Sigmoid colon (tissue), 6 donors: ENCODE measurements at regions not wholly inside any gene's neighbourhood (a gene's known extent, or its start where the extent isn't known, plus 50 kb on each side); places are given as distances from the start of the nearest gene placed in this dataset.

Experiments used
- DNase-seq: peaks from one replicate; pipeline ENCODE4 v3.0.0-alpha.2; 2019
- H3K27ac ChIP-seq, 4 donors: fragments of 200-600 bp; sonication (generic); one replicate each; pipeline ENCODE4 v1.5.1; 2016 to 2019; ENCODE audit warnings: mild to moderate bottlenecking in 1 of 4
- H3K27me3 ChIP-seq, 3 donors: fragments of 200-600 bp; sonication (generic); one replicate each; pipeline ENCODE4 v1.5.1; 2019; ENCODE audit warnings: mild to moderate bottlenecking in 1 of 3
- H3K36me3 ChIP-seq, 4 donors: fragments of 200-600 bp; sonication (generic); one replicate each; pipeline ENCODE4 v1.5.1; 2016 to 2019
- H3K4me1 ChIP-seq, 4 donors: fragments of 200-600 bp; sonication (generic); one replicate each; pipeline ENCODE4 v1.5.1; 2017 to 2019
- H3K4me3 ChIP-seq, 4 donors: fragments of 200-600 bp; sonication (generic); one replicate each; pipeline ENCODE4 v1.5.1; 2017 to 2019; ENCODE audit warnings: mild to moderate bottlenecking in 2 of 4, moderate library complexity in 1 of 4
- H3K9me3 ChIP-seq, 4 donors: fragments of 200-600 bp in 3 of 4; sonication (generic) in 3 of 4; one replicate each; pipeline versions ENCODE4 v1.5.1 to v1.6.1; 2013 to 2019
- EP300 ChIP-seq, 4 donors: sonication (generic); formaldehyde crosslinking; IDR thresholded peaks; one replicate each; pipeline ENCODE4 v1.6.1; 2017; ENCODE audit warnings: antibody characterized with exemption in 4 of 4
- POLR2A ChIP-seq, 2 donors: fragments of 450-650 bp; IDR thresholded peaks; one replicate each; pipeline ENCODE4 v1.6.1; 2016; ENCODE audit warnings: antibody characterized with exemption in 2 of 2, mild to moderate bottlenecking in 2 of 2, moderate library complexity in 2 of 2
- POLR2AphosphoS5 ChIP-seq, 4 donors: sonication (generic); formaldehyde crosslinking; IDR thresholded peaks; one replicate each; pipeline ENCODE4 v1.6.1; 2017; ENCODE audit warnings: antibody characterized with exemption in 4 of 4
- WGBS, 2 donors: extraction: QIAGEN DNeasy Blood & Tissue Kit; methylation state at CpG; one replicate each; pipeline ENCODE4 v1.1.7; 2013; 5-methylcytosine and 5-hydroxymethylcytosine counted together
- intact Hi-C: fragments of 100-400 bp; cut with DNase I; formaldehyde crosslinking; loops from one replicate; pipeline ENCODE4 v1.15.1; 2023
- TF ChIP-seq, protein P1 (sequence below), 4 experiments: fragments of 450-650 bp in 3 of 4; fragments of 200-600 bp in 1 of 4; IDR thresholded peaks; one replicate each; pipeline ENCODE4 v1.5.1; 2016 to 2019; ENCODE audit warnings: antibody characterized with exemption in 4 of 4, mild to moderate bottlenecking in 3 of 4, moderate library complexity in 2 of 4
- donor health status: healthy with polysubstance abuse.
- donor health status: healthy.

DNA sequence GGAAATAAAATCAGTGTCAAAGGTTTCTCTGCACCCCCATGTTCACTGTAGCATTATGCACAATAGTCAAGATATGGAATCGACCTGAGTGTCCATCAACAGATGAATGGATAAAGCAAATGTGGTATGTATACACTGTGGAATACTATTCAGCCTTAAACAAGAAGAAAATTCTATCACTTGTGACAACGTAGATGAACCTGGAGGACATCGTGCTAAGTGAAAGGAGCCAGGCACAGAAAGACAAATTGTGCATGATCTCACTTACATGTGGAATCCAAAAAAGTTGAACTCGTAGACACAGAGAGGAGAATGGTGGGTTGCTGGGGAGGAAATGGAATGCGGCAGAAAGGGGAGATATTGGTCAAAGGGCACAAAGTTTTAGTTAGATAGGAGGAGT lies 136.3 kb upstream of the ESR1 start:
- intact Hi-C loops = no loop called here
- TF ChIP-seq, protein P1, sequence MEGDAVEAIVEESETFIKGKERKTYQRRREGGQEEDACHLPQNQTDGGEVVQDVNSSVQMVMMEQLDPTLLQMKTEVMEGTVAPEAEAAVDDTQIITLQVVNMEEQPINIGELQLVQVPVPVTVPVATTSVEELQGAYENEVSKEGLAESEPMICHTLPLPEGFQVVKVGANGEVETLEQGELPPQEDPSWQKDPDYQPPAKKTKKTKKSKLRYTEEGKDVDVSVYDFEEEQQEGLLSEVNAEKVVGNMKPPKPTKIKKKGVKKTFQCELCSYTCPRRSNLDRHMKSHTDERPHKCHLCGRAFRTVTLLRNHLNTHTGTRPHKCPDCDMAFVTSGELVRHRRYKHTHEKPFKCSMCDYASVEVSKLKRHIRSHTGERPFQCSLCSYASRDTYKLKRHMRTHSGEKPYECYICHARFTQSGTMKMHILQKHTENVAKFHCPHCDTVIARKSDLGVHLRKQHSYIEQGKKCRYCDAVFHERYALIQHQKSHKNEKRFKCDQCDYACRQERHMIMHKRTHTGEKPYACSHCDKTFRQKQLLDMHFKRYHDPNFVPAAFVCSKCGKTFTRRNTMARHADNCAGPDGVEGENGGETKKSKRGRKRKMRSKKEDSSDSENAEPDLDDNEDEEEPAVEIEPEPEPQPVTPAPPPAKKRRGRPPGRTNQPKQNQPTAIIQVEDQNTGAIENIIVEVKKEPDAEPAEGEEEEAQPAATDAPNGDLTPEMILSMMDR (IDR thresholded peaks at IDR 0.05) = no peak
- no peak for TF ChIP-seq POLR2A (IDR thresholded peaks at IDR 0.05)
- TF ChIP-seq POLR2AphosphoS5 (IDR thresholded peaks at IDR 0.05) = no peak
- TF ChIP-seq EP300 (IDR thresholded peaks at IDR 0.05) = no peak
- Histone ChIP-seq H3K27ac (no peak overlapping the region), H3K4me3 (no peak overlapping the region), H3K4me1 (no peaks in the 10 kb centered on the region), H3K36me3 (no peaks in the 10 kb centered on the region), H3K27me3 (no peaks in the 10 kb centered on the region), H3K9me3 (no peaks in the 10 kb centered on the region)
- DNase-seq = no peak
- WGBS, 2 donors = 92% methylated on average over 5 of the region's 5 CpGs

DNA sequence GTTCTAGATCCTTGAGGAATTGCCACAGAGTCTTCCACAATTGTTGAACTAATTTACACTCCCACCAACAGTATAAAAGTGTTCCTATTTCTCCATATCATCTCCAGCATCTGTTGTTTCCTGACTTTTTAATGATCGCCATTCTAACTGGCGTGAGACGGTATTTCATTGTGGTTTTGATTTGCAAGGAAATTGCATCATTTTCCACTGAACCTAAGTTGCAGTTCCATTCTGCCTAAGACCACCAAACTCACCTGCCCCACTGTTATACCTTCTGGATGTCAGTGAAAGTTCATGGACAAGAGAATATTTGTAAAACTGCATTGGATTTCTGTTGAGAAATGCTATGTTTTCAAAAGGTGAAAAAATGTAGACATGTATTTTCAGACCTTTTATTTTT lies 132.9 kb upstream of the ESR1 start:
- TF ChIP-seq EP300 (IDR thresholded peaks at IDR 0.05) (no peak), POLR2AphosphoS5 (IDR thresholded peaks at IDR 0.05) (no peak), POLR2A (IDR thresholded peaks at IDR 0.05) (no peak)
- TF ChIP-seq, protein P1 (IDR thresholded peaks at IDR 0.05) = no peak
- no peaks in the 10 kb centered on the region for H3K9me3 ChIP-seq
- no peaks in the 10 kb centered on the region for H3K4me1 ChIP-seq
- no peak overlapping the region for H3K27ac ChIP-seq
- intact Hi-C loops = no loop called here
- H3K36me3 ChIP-seq = no peaks in the 10 kb centered on the region
- WGBS, 2 donors = 92% methylated on average over 3 of the region's 3 CpGs
- no peak for DNase-seq
- no peaks in the 10 kb centered on the region for H3K27me3 ChIP-seq
- H3K4me3 ChIP-seq = no peak overlapping the region

GRCh38 chr6:151675746-151676459 lies 131.6 kb upstream of the ESR1 start:
- intact Hi-C loops = loop anchor here (5.0 kb wide), 1 partner anchor 451 kb away; no protein-coding TSS in a partner anchor
- WGBS, 2 donors = 24 to 54% methylated on average over 8 of the region's 8 CpGs
- Histone ChIP-seq H3K9me3 (no peaks in the 10 kb centered on the region), H3K27me3 (no peaks in the 10 kb centered on the region), H3K4me3 (no peak overlapping the region), H3K36me3 (no peaks in the 10 kb centered on the region), H3K4me1 (no peaks in the 10 kb centered on the region), H3K27ac (no peak overlapping the region)
- DNase-seq = no peak
- no peak for TF ChIP-seq EP300 (IDR thresholded peaks at IDR 0.05)
- TF ChIP-seq, protein P1 (IDR thresholded peaks at IDR 0.05) = peak in 3 of 4 experiments; percentile 22 to 54 (median 39)
- TF ChIP-seq POLR2A (IDR thresholded peaks at IDR 0.05) = no peak
- TF ChIP-seq POLR2AphosphoS5 (IDR thresholded peaks at IDR 0.05) = no peak

GRCh38 chr6:151676460-151676945 lies 131.0 kb upstream of the ESR1 start:
- no peaks in the 10 kb centered on the region for H3K27me3 ChIP-seq
- no peaks in the 10 kb centered on the region for H3K4me1 ChIP-seq
- H3K36me3 ChIP-seq = no peaks in the 10 kb centered on the region
- no peak for DNase-seq
- 81 to 86% methylated on average over 7 of the region's 7 CpGs for WGBS, 2 donors
- intact Hi-C loops = loop anchor here (5.0 kb wide), 1 partner anchor 451 kb away; no protein-coding TSS in a partner anchor
- no peaks in the 10 kb centered on the region for H3K9me3 ChIP-seq
- no peak overlapping the region for H3K4me3 ChIP-seq
- no peak overlapping the region for H3K27ac ChIP-seq
- TF ChIP-seq EP300 (IDR thresholded peaks at IDR 0.05) = no peak
- no peak for TF ChIP-seq POLR2A (IDR thresholded peaks at IDR 0.05)
- TF ChIP-seq, protein P1 (IDR thresholded peaks at IDR 0.05) = no peak
- TF ChIP-seq POLR2AphosphoS5 (IDR thresholded peaks at IDR 0.05) = no peak
